ENCODE measurements at regions not wholly inside any gene's neighbourhood (a gene's known extent, or its start where the extent isn't known, plus 50 kb on each side); places are given as distances from the start of the nearest gene placed in this dataset.

DNA sequence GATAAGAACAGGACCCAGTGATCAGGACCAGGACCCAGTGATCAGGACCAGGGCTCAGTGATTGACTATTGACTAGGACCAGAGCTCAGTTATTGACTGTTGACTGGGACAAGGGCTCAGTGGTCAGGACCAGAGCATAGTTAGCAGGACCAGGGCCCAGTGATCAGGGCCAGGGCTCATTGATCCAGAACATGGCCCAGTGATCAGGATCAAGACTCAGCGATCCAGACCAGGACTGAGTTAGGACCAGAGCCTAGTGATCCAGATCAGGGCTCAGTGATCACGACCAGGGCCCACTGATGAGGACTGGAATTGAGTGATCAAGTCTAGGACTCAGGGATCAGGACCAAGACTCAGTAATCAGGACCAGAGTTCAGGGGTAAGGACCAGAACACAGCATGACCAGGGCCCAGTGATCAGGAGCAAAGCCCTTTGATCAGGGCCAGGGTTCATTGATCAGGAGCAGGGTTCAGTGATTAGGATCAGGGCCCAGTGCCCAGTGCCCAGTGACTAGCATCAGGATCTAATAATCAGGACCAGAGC lies 176.0 kb downstream of the TMEM121 start:
- TF ChIP-seq POLR2AphosphoS5 (IDR thresholded peaks at IDR 0.05; ENCODE audit: borderline replicate concordance, low read depth, low read length) (no peak), EZH2 (IDR thresholded peaks at IDR 0.05) (no peak)

Data from SK-N-MC (cell line).